GM12873 (cell line): ENCODE measurements at regions not wholly inside any gene's neighbourhood (a gene's known extent, or its start where the extent isn't known, plus 50 kb on each side); places are given as distances from the start of the nearest gene placed in this dataset.

Source experiments
- CTCF ChIP-seq: IDR thresholded peaks from 2 replicates; pipeline ENCODE4 v1.5.1; 2012; ENCODE audit warnings: low read depth, mild to moderate bottlenecking, moderate library complexity, low read length, control low read depth; ENCODE audit not compliant: insufficient read depth; ENCODE audit errors: missing control alignments

- no peak for TF ChIP-seq CTCF
These were observed 76.9 kb upstream of the TIAM1 start for GRCh38 chr21:31420988-31421387.

GRCh38 chr21:31420354-31420753 lies 76.3 kb upstream of the TIAM1 start:
- TF ChIP-seq CTCF, result no peak

DNA sequence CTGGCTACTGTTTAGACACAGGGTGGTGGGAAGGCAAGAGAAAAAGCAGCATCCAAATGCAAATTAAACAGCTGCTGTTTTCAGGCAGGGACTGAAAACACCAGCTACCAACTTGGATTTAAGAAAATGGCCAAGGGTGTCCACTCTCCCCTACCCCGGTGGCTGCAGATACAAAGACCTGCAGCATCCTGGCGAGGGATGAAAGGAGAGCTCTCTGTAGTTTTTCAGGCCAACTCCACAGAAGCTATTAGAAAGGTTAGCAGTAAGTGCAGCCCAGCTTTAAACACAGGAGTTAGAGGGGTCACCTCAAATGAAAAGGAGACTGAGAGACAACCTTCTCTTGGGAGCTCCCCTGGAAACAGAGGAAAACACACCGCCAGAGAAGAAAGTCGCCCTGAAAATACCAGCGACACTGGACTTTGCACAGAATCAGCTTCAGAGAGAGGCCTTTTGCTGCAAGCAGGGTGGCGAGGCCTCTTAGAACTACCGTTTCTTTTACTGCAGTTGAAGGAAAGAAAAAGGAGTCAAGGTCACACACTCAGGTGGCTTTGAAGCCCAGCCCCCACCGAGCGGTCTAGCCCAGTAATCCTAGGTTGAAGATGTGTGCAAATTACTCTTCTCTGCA lies 74.4 kb upstream of the TIAM1 start:
- no peak for TF ChIP-seq CTCF

DNA sequence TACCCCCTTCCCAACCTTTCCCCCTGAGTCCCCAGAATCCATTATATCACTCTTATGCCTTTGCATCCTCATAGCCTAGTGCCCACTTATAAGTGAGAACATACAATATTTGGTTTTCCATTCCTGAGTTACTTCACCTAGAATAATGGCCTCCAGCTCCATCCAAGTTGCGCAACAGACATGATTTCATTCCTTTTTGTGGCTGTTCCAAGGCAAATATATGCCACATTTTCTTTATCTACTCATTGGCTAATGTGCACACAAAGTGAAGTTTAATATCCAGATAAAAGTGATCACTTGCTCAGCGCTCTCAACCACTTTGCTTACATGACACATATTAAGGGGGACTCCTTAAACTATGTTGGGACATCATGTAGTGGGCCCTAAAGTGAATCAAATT lies 72.4 kb upstream of the TIAM1 start:
- no peak for TF ChIP-seq CTCF

DNA sequence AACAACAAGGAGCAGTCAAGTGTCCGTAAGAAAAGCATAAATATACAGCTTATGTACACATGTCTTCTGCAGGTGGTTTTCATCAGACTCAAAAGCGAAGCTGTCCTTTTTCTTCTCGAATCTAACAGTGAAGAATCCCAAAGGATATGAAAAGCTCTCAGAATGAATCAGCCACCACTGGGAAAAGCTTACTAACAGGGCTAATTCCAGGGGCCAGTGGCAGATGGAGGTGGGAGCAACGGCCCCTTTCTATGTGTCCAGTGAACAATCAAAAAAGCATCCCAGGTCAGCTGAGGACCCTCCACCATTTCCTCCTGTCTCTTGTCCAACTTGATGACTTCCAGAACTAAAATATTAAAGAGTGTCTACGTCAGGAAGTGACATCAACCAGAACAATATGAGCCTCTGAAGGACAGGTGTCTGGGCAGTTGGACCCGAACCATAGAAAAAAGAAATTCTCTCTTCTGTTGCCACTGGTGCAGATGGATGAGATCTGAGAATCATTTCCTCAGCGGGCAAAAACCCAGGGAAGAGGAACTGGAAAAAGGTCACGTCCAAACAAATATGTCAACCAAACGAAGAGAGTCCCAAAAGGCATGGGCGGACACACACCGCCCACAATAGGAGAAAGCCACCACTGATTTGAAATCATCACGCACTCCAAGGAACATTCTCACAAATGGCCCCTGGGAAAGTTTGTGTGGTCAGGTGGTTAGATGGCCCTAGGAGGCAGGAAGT lies 70.4 kb upstream of the TIAM1 start:
- no peak for TF ChIP-seq CTCF

- no peak for TF ChIP-seq CTCF
These were observed 69.6 kb upstream of the TIAM1 start for GRCh38 chr21:31413698-31414097.

GRCh38 chr21:31410499-31411131 lies 66.6 kb upstream of the TIAM1 start:
- TF ChIP-seq CTCF, result no peak
